B cell (primary cell): ENCODE measurements at regions not wholly inside any gene's neighbourhood (a gene's known extent, or its start where the extent isn't known, plus 50 kb on each side); places are given as distances from the start of the nearest gene placed in this dataset.

ENCODE experiments used
- ATAC-seq: fragments of 200-7000 bp; cut with Tn5 transposase; one replicate; pipeline ENCODE4 v1.10.0; 2021; ENCODE audit warnings: low read depth, mild to moderate bottlenecking, moderate number of reproducible peaks, moderate library complexity
- CTCF ChIA-PET: fragments of 350-600 bp; sonication (Branson Sonifier 250); formaldehyde crosslinking; loops from one replicate; lab custom pipeline; 2021; ENCODE audit warnings: antibody characterized with exemption, inconsistent platforms; lab: Charles Lee
- POLR2A ChIA-PET: fragments of 350-600 bp; sonication (Branson Sonifier 250); formaldehyde crosslinking; loops from one replicate; lab custom pipeline; 2021; ENCODE audit warnings: antibody characterized with exemption; lab: Charles Lee
- DNase-seq: peaks from one replicate; pipeline ENCODE4 v3.0.0; 2013
- H2AFZ ChIP-seq: 2 replicates; pipeline ENCODE4 v1.6.1; 2012; ENCODE audit warnings: mild to moderate bottlenecking, low read depth, low read length; ENCODE audit not compliant: insufficient read depth, poor library complexity, severe bottlenecking
- H3K27ac ChIP-seq, 2 donors: 1 replicate in 1 of 2; 2 replicates in 1 of 2; pipeline ENCODE4 v1.5.1; 2012 to 2013; ENCODE audit warnings: low read length in 2 of 2, mild to moderate bottlenecking in 2 of 2, moderate library complexity in 1 of 2
- H3K27me3 ChIP-seq, 4 experiments: fragments of 200-600 bp in 1 of 4; sonication (generic) in 1 of 4; replicated peaks in 1 of 4; 1 replicate in 2 of 4; 2 replicates in 2 of 4; pipeline versions ENCODE4 v1.6.1 to v1.7.0; 2013 to 2016; ENCODE audit warnings: low read length in 3 of 4, mild to moderate bottlenecking in 2 of 4, mixed read lengths in 1 of 4, moderate library complexity in 1 of 4; ENCODE audit not compliant: insufficient read depth in 4 of 4, control insufficient read depth in 3 of 4; ENCODE audit errors: control extremely low read depth in 1 of 4
- H3K36me3 ChIP-seq, 2 experiments: replicated peaks in 1 of 2; 1 replicate in 1 of 2; 2 replicates in 1 of 2; pipeline versions ENCODE4 v1.6.1 to v1.7.1; 2013; ENCODE audit warnings: low read length in 1 of 2; ENCODE audit not compliant: insufficient read depth in 2 of 2, control insufficient read depth in 1 of 2; ENCODE audit errors: control extremely low read depth in 1 of 2, extremely low read depth in 1 of 2
- H3K4me1 ChIP-seq, 2 donors: fragments of 200-600 bp in 1 of 2; sonication (generic) in 1 of 2; 1 replicate in 1 of 2; 2 replicates in 1 of 2; pipeline versions ENCODE4 v1.5.1 to v1.6.1; 2013 to 2017; ENCODE audit warnings: low read length in 2 of 2; ENCODE audit not compliant: control insufficient read depth in 2 of 2, insufficient read depth in 2 of 2
- H3K4me2 ChIP-seq: replicated peaks from 2 replicates; pipeline ENCODE3; 2012; ENCODE audit warnings: mild to moderate bottlenecking, low read depth, low read length; ENCODE audit not compliant: poor library complexity, severe bottlenecking
- H3K4me3 ChIP-seq, 5 experiments: fragments of 200-600 bp in 1 of 5; sonication (generic) in 1 of 5; 1 replicate in 3 of 5; 2 replicates in 2 of 5; pipeline versions ENCODE4 v1.5.1 to v1.7.0; 2011 to 2016; ENCODE audit warnings: low read length in 4 of 5, mild to moderate bottlenecking in 4 of 5, low read depth in 2 of 5, control low read depth in 1 of 5, moderate library complexity in 1 of 5; ENCODE audit not compliant: insufficient read depth in 1 of 5; ENCODE audit errors: control extremely low read depth in 1 of 5, extremely low read depth in 1 of 5
- H3K79me2 ChIP-seq: fragments of 200-600 bp; sonication (generic); one replicate; pipeline ENCODE4 v1.6.0; 2016; ENCODE audit warnings: low read length; ENCODE audit not compliant: control insufficient read depth, insufficient read depth
- H3K9ac ChIP-seq: fragments of 200-600 bp; sonication (generic); 2 replicates; pipeline ENCODE4 v1.6.1; 2017; ENCODE audit warnings: mild to moderate bottlenecking, low read length, moderate library complexity
- H3K9me3 ChIP-seq, 3 donors: one replicate each; pipeline versions ENCODE4 v1.6.1 to v1.7.1; 2013; ENCODE audit warnings: low read length in 2 of 3; ENCODE audit not compliant: control insufficient read depth in 2 of 3, insufficient read depth in 1 of 3; ENCODE audit errors: control extremely low read depth in 1 of 3
- H4K20me1 ChIP-seq: 2 replicates; pipeline ENCODE4 v1.6.0; 2012; ENCODE audit warnings: mild to moderate bottlenecking, low read length; ENCODE audit not compliant: insufficient read depth, control insufficient read depth, poor library complexity, severe bottlenecking
- H3K27ac Mint-ChIP-seq: one replicate; pipeline ENCODE4 v1.8.0; 2021; ENCODE audit warnings: mixed read lengths
- H3K27me3 Mint-ChIP-seq: one replicate; pipeline ENCODE4 v1.8.0; 2021; ENCODE audit warnings: mixed read lengths
- H3K4me1 Mint-ChIP-seq: one replicate; pipeline ENCODE4 v1.8.0; 2021; ENCODE audit warnings: mixed read lengths
- H3K4me3 Mint-ChIP-seq: one replicate; pipeline ENCODE4 v1.8.0; 2021; ENCODE audit warnings: mixed read lengths
- H3K9me3 Mint-ChIP-seq: one replicate; pipeline ENCODE4 v1.8.0; 2022; ENCODE audit warnings: mixed read lengths; ENCODE audit not compliant: insufficient read depth
- EZH2 ChIP-seq: IDR thresholded peaks from 2 replicates; pipeline ENCODE4 v1.6.1; 2012; ENCODE audit warnings: borderline replicate concordance, low read depth, mild to moderate bottlenecking, moderate library complexity, low read length; ENCODE audit not compliant: insufficient read depth, poor library complexity, severe bottlenecking
- WGBS: methylation state at CpG from one replicate; pipeline ENCODE4 v1.1.5; 2013; ENCODE audit warnings: missing lambda C conversion rate; ENCODE audit not compliant: insufficient coverage; 5-methylcytosine and 5-hydroxymethylcytosine counted together
- intact Hi-C: fragments of 100-400 bp; cut with micrococcal nuclease; formaldehyde crosslinking; loops from one replicate; pipeline ENCODE4 v1.10.0; 2022
- TF ChIP-seq, protein P1 (sequence below): fragments of 200-600 bp; IDR thresholded peaks from one replicate; pipeline ENCODE4 v1.8.0; 2022; ENCODE audit warnings: antibody characterized with exemption, mild to moderate bottlenecking

- no peaks in the 10 kb centered on the region for H3K79me2 ChIP-seq
- no peak overlapping the region for H3K4me3 ChIP-seq
- H3K9ac ChIP-seq, result no peak overlapping the region
- H3K9me3 ChIP-seq, result no peaks in the 10 kb centered on the region
- Mint-ChIP-seq H3K27ac (no peak overlapping the region), H3K27me3 (no peaks in the 10 kb centered on the region), H3K4me3 (no peak overlapping the region), H3K4me1 (no peaks in the 10 kb centered on the region), H3K9me3 (no peaks in the 10 kb centered on the region)
- DNase-seq (no peak), ATAC-seq (no peak)
- no peaks in the 10 kb centered on the region for H4K20me1 ChIP-seq
- no CpG with 5 or more reads among the region's 2 CpGs for WGBS
- H3K27me3 ChIP-seq, result no peaks in the 10 kb centered on the region
- H3K4me1 ChIP-seq, result no peaks in the 10 kb centered on the region
- no peaks in the 10 kb centered on the region for H3K36me3 ChIP-seq
- ChIA-PET CTCF (no interaction called here), POLR2A (no interaction called here)
- TF ChIP-seq, protein P1, sequence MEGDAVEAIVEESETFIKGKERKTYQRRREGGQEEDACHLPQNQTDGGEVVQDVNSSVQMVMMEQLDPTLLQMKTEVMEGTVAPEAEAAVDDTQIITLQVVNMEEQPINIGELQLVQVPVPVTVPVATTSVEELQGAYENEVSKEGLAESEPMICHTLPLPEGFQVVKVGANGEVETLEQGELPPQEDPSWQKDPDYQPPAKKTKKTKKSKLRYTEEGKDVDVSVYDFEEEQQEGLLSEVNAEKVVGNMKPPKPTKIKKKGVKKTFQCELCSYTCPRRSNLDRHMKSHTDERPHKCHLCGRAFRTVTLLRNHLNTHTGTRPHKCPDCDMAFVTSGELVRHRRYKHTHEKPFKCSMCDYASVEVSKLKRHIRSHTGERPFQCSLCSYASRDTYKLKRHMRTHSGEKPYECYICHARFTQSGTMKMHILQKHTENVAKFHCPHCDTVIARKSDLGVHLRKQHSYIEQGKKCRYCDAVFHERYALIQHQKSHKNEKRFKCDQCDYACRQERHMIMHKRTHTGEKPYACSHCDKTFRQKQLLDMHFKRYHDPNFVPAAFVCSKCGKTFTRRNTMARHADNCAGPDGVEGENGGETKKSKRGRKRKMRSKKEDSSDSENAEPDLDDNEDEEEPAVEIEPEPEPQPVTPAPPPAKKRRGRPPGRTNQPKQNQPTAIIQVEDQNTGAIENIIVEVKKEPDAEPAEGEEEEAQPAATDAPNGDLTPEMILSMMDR, result no peak
- no peak for TF ChIP-seq EZH2
- H3K27ac ChIP-seq, result no peak overlapping the region
- intact Hi-C loops, result no loop called here
- H2AFZ ChIP-seq, result no peak overlapping the region
- no peak overlapping the region for H3K4me2 ChIP-seq
These were observed 239.6 kb upstream of the SAMSN1 start for GRCh38 chr21:14785679-14786078.

- Mint-ChIP-seq H3K4me3 (no peak overlapping the region), H3K4me1 (peaks cover 17% of the 10 kb centered on the region), H3K9me3 (no peaks in the 10 kb centered on the region), H3K27ac (no peak overlapping the region), H3K27me3 (no peaks in the 10 kb centered on the region)
- Histone ChIP-seq H3K27ac (no peak overlapping the region), H4K20me1 (no peaks in the 10 kb centered on the region), H2AFZ (no peak overlapping the region), H3K79me2 (no peaks in the 10 kb centered on the region), H3K9me3 (peaks cover 0 to 1% (median under 1%) of the 10 kb centered on the region in 3 donors), H3K36me3 (no peaks in the 10 kb centered on the region), H3K4me1 (peaks cover 0 to 3% of the 10 kb centered on the region in 2 donors), H3K27me3 (no peaks in the 10 kb centered on the region), H3K4me2 (no peak overlapping the region), H3K9ac (no peak overlapping the region), H3K4me3 (no peak overlapping the region)
- peak; percentile 66 for DNase-seq
- TF ChIP-seq EZH2, result no peak
- TF ChIP-seq, protein P1, result peak; percentile 78
- CTCF ChIA-PET, result interaction anchor here (0.6 to 3.3 kb wide), 20 partner anchors 11 to 711 kb away, joined by 3 to 24 read pairs (median 4); no protein-coding TSS in a partner anchor
- POLR2A ChIA-PET, result no interaction called here
- 68% methylated on average over 2 of the region's 5 CpGs for WGBS
- intact Hi-C loops, result loop anchor here (1.0 to 10.0 kb wide), 5 partner anchors 36 to 821 kb away; no protein-coding TSS in a partner anchor
- peak; percentile 64 for ATAC-seq
These were observed 227.7 kb upstream of the SAMSN1 start for GRCh38 chr21:14773777-14774345.
